GM13976 (cell line): ENCODE measurements at regions not wholly inside any gene's neighbourhood (a gene's known extent, or its start where the extent isn't known, plus 50 kb on each side); places are given as distances from the start of the nearest gene placed in this dataset.

ENCODE experiments used
- DNase-seq: peaks from one replicate; pipeline ENCODE4 v3.0.0; 2012; ENCODE audit warnings: low spot score
- in situ Hi-C: fragments of 300-500 bp; cut with MboI; formaldehyde crosslinking; loops from one replicate; pipeline ENCODE4 v1.12.0; 2022; ENCODE audit warnings: low sequenced_read_pairs, mixed read lengths, inconsistent platforms; ENCODE audit not compliant: unreplicated experiment
- TF ChIP-seq, protein P1 (sequence below): IDR thresholded peaks from 2 replicates; pipeline ENCODE4 v1.5.1; 2012; ENCODE audit warnings: borderline replicate concordance, mild to moderate bottlenecking; ENCODE audit not compliant: insufficient read depth; ENCODE audit errors: extremely low read depth, missing control alignments, control extremely low read depth

DNA sequence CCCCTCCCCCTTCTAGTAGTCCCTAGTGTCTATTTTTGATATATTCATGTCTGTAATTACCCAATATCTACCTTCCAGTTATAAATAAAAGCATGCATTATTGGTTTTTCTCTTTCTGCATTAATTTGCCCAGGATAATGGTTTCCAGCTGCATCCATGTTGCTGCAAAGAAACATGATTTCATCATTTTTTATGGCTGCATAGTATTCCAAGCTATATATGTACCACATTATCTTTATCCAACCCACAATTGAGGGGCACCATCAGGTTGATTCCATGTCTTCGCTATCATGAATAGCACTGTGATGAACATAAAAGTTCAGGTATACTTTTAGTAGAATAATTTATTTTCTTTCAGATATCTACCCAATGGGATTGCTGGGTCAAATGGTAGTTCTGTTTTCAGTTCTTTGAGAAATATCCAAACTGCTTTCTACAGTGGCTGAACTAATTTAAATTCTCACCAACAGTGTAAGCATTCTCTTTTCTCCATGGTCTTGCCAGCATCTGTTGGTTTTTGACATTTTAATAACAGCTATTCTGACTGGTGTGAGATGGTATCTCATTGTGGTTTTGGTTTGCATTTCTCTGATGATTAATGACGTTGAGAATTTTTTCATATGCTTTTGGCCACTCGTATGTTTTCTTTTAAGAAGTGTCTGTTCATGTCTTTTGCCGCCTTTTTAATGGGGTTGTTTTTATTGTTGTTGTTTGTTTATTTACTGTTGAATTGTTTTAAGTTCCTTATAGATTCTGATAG, 746.1 kb upstream of the MEF2C start:
- no peak for DNase-seq
- TF ChIP-seq, protein P1, sequence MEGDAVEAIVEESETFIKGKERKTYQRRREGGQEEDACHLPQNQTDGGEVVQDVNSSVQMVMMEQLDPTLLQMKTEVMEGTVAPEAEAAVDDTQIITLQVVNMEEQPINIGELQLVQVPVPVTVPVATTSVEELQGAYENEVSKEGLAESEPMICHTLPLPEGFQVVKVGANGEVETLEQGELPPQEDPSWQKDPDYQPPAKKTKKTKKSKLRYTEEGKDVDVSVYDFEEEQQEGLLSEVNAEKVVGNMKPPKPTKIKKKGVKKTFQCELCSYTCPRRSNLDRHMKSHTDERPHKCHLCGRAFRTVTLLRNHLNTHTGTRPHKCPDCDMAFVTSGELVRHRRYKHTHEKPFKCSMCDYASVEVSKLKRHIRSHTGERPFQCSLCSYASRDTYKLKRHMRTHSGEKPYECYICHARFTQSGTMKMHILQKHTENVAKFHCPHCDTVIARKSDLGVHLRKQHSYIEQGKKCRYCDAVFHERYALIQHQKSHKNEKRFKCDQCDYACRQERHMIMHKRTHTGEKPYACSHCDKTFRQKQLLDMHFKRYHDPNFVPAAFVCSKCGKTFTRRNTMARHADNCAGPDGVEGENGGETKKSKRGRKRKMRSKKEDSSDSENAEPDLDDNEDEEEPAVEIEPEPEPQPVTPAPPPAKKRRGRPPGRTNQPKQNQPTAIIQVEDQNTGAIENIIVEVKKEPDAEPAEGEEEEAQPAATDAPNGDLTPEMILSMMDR = no peak
- in situ Hi-C loops = no loop called here

DNA sequence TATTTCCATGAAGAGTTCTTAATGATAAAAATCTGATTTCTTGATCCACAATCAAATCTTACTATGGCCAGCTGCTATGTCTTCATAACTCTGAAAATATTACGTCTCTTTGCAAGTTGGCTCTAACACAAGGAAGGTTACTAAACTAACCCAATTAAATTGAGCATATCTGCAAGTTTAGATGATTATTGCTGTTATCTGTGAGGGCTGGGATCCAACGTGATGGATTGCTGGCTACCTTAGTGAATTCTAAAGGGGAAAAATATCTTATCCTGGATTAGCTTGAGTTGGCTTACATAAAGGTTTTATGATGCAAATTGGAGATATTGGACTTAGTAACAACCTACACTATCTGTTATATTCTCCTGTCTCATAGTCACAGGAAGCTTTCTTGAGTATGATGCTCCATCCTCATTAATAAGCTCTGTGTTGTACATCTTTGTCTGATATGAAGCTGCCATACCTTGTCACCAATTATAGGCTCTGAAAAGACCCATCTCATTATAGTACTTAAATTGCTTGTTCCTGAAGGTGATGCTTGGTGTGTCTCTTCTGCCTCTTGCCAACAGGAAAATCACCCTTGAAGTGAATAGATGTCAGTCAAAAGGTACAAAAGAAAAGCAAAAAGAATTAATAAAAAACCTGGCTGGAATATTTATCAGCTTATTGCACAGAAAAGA, 733.0 kb upstream of the MEF2C start:
- TF ChIP-seq, protein P1 = no peak
- DNase-seq = no peak
- in situ Hi-C loops = no loop called here

DNA sequence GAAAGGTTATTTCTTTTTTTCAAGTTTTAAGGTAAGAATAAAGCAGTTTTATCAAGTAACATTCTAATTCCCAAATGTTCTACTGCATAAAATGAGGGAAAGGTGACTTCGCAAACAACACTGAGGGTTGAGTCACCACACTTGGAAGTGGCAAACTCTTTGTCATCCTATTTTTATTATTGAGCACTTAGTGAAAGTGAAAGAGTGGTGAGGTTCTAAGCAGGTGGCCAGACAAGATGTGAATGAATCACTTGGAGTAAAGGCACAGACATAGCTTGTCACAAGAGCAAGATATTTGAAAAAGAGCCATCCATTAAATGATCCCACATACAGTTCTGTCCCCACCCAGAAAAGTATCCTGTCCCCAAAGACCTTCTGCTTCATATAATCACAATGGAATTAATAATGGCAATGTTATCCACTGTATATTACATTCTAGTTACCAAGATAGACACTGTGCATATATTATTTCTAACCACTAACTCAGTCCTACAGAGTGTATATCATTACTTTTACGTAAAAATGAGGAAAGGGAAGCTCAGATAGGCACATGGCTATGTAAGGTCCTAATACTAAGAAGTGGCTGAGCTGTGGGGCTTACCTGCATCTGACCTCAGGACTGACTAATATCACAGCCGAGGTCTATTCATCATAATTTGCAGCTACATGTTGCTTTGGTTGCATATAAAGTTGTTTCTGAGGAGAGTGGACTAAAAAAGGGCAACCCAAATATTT, 730.4 kb upstream of the MEF2C start:
- peak; percentile 52 for DNase-seq
- in situ Hi-C loops = no loop called here
- TF ChIP-seq, protein P1 = no peak

DNA sequence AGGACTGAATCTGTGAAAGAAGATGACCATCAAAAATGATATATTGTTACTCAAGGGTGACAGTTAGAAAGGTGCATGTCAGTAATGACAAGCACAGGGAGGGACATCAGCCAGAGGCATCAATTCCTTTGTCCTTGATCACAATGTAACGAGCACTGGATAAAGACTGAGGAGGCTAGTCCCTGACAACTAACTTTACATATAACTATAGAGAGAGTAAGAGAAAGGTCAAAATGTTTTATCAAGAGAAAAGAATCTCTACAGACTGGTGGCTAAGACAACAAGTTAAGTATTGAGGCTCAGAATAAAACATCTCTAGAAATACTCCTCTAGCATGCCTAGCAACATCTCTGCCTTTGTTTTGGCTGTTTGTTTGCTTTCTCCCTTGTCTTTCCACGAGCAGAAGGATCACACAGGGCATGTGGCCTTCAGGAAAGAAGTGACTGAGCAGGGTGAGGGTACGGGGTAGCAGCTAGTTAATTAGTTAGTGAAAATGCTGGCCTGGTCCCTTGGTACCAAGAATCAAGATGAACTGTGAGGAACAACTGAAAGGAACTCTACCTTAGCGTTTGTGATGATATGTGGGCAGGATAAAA, 724.1 kb upstream of the MEF2C start:
- in situ Hi-C loops = no loop called here
- DNase-seq = no peak

DNA sequence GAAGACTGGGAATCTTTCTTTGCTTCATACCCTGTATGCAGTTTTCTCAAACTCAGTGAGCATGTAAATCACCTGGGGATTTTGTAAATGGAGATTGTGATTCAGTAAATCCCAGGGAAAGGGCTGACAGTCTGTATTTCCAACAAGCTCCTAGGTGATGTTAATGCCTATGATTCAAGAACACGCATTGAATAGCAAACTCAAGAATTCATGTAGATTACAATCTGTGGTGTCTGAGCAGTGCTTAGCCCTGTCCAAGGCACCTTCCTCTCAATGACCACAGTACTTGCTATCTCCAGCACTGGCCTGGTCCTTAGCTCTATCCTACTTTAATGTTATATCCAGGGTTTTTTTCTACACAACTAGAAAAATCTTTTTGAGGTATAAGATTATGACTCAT, 721.4 kb upstream of the MEF2C start:
- DNase-seq = no peak
- in situ Hi-C loops = no loop called here
- TF ChIP-seq, protein P1 = no peak

More for the DNA sequence above, 724.1 kb upstream of the MEF2C start:
- TF ChIP-seq, protein P1 = no peak

DNA sequence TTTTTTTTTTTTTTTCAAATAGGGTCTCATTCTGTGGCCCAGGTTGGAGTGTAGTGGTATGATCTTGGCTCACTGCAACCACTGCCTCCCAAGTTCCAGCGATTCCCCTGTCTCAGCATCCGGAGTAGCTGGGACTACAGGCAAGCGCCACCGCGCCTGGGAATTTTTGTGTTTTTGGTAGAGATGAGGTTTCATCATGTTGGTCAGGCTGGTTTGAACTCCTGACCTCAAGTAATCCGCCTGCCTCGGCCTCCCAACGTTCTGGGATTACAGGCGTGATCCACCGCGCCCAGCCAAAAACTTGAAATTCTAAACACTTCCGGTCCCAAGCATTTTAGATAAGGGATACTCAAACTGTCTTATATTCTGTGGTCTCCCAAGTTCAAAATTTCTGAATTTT, 718.9 kb upstream of the MEF2C start:
- TF ChIP-seq, protein P1 = no peak
- no peak for DNase-seq
- in situ Hi-C loops = no loop called here
